ENCODE measurements at regions not wholly inside any gene's neighbourhood (a gene's known extent, or its start where the extent isn't known, plus 50 kb on each side); places are given as distances from the start of the nearest gene placed in this dataset.

DNA sequence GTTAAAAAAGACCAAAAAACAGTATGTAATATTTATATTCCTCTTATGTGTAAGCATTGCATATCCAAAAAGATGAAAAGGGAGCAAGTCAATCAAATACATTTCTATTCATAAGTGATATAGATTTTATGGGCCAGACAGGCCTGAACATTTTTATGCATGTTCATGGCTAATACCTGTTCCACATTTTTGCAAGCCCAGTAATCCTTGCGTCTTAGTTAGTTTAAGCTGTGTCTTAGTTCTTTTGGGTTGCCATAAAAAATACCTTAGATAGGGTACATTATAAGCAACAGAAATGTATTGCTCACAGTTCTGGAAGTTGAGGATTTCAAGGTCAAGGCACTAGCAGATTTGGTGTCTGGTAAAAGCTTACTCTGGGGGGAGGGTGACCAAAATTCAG is 342.1 kb downstream of the TAF11L14 start:
- TF ChIP-seq, protein P1, sequence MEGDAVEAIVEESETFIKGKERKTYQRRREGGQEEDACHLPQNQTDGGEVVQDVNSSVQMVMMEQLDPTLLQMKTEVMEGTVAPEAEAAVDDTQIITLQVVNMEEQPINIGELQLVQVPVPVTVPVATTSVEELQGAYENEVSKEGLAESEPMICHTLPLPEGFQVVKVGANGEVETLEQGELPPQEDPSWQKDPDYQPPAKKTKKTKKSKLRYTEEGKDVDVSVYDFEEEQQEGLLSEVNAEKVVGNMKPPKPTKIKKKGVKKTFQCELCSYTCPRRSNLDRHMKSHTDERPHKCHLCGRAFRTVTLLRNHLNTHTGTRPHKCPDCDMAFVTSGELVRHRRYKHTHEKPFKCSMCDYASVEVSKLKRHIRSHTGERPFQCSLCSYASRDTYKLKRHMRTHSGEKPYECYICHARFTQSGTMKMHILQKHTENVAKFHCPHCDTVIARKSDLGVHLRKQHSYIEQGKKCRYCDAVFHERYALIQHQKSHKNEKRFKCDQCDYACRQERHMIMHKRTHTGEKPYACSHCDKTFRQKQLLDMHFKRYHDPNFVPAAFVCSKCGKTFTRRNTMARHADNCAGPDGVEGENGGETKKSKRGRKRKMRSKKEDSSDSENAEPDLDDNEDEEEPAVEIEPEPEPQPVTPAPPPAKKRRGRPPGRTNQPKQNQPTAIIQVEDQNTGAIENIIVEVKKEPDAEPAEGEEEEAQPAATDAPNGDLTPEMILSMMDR (optimal IDR thresholded peaks at IDR 0.05 in 1 of 3, IDR thresholded peaks at IDR 0.05 in 1 of 3, conservative IDR thresholded peaks at IDR 0.05 in 1 of 3; ENCODE audit: extremely low read depth in 1 of 3, insufficient read depth in 2 of 3, low read length in 3 of 3) = no peak
- TF ChIP-seq EZH2 (IDR thresholded peaks at IDR 0.05; ENCODE audit: low read length) = no peak
